ENCODE measurements at regions not wholly inside any gene's neighbourhood (a gene's known extent, or its start where the extent isn't known, plus 50 kb on each side); places are given as distances from the start of the nearest gene placed in this dataset.

GRCh38 chr2:52107124-52107523 is 1075.2 kb upstream of the NRXN1 start:
- H3F3A ChIP-seq (ENCODE audit: insufficient read depth, low read length), result no peaks in the 10 kb centered on the region
- no peak overlapping the region for H3K4me3 ChIP-seq (ENCODE audit: low read length)
- no peaks in the 10 kb centered on the region for H3K4me1 ChIP-seq (ENCODE audit: low read length)
- H3K9me2 ChIP-seq (replicated peaks; ENCODE audit: insufficient read depth, low read length), result no peaks in the 10 kb centered on the region
- no peaks in the 10 kb centered on the region for H3K79me2 ChIP-seq (ENCODE audit: low read length)
- no peak overlapping the region for H3K27ac ChIP-seq (ENCODE audit: low read length)
- no peaks in the 10 kb centered on the region for H3K36me3 ChIP-seq (replicated peaks; ENCODE audit: insufficient read depth, low read length)
- no peak overlapping the region for H2AFZ ChIP-seq (ENCODE audit: low read length)
- no peaks in the 10 kb centered on the region for H3K9me3 ChIP-seq (replicated peaks; ENCODE audit: insufficient read depth, low read length)
- no peak for DNase-seq
- no peaks in the 10 kb centered on the region for H4K20me1 ChIP-seq (ENCODE audit: insufficient read depth, low read length)
- TF ChIP-seq CTCF (IDR thresholded peaks at IDR 0.05; ENCODE audit: low read length) (no peak), EZH2 (optimal IDR thresholded peaks at IDR 0.05; ENCODE audit: low read depth, low read length) (no peak), EZH2phosphoT487 (IDR thresholded peaks at IDR 0.05; ENCODE audit: low read length) (no peak)
- H3K27me3 ChIP-seq (replicated peaks; ENCODE audit: insufficient read depth, low read length), result no peaks in the 10 kb centered on the region
- no peak overlapping the region for H3K4me2 ChIP-seq (ENCODE audit: low read depth, low read length)
- no peak overlapping the region for H3K9ac ChIP-seq (ENCODE audit: low read length)

GRCh38 chr2:52097071-52097470 is 1065.1 kb upstream of the NRXN1 start:
- H3K9me3 ChIP-seq (replicated peaks; ENCODE audit: insufficient read depth, low read length), result no peaks in the 10 kb centered on the region
- no peaks in the 10 kb centered on the region for H3K27me3 ChIP-seq (replicated peaks; ENCODE audit: insufficient read depth, low read length)
- no peaks in the 10 kb centered on the region for H3K36me3 ChIP-seq (replicated peaks; ENCODE audit: insufficient read depth, low read length)
- H3K79me2 ChIP-seq (ENCODE audit: low read length), result no peaks in the 10 kb centered on the region
- H3K4me2 ChIP-seq (ENCODE audit: low read depth, low read length), result no peak overlapping the region
- H3K9me2 ChIP-seq (replicated peaks; ENCODE audit: insufficient read depth, low read length), result no peaks in the 10 kb centered on the region
- H3K4me1 ChIP-seq (ENCODE audit: low read length), result no peaks in the 10 kb centered on the region
- H3K4me3 ChIP-seq (ENCODE audit: low read length), result no peak overlapping the region
- no peak for DNase-seq
- no peak overlapping the region for H3K27ac ChIP-seq (ENCODE audit: low read length)
- no peaks in the 10 kb centered on the region for H3F3A ChIP-seq (ENCODE audit: insufficient read depth, low read length)
- H3K9ac ChIP-seq (ENCODE audit: low read length), result no peak overlapping the region
- H4K20me1 ChIP-seq (ENCODE audit: insufficient read depth, low read length), result no peaks in the 10 kb centered on the region
- no peak overlapping the region for H2AFZ ChIP-seq (ENCODE audit: low read length)
- no peak for TF ChIP-seq EZH2phosphoT487 (IDR thresholded peaks at IDR 0.05; ENCODE audit: low read length)
- TF ChIP-seq EZH2 (optimal IDR thresholded peaks at IDR 0.05; ENCODE audit: low read depth, low read length), result no peak
- no peak for TF ChIP-seq CTCF (IDR thresholded peaks at IDR 0.05; ENCODE audit: low read length)

- Histone ChIP-seq H3K4me2 (ENCODE audit: low read depth, low read length) (no peak overlapping the region), H3K9me3 (replicated peaks; ENCODE audit: insufficient read depth, low read length) (no peaks in the 10 kb centered on the region), H3K79me2 (ENCODE audit: low read length) (no peaks in the 10 kb centered on the region), H3K27ac (ENCODE audit: low read length) (no peak overlapping the region), H3K27me3 (replicated peaks; ENCODE audit: insufficient read depth, low read length) (no peaks in the 10 kb centered on the region), H3K9me2 (replicated peaks; ENCODE audit: insufficient read depth, low read length) (no peaks in the 10 kb centered on the region), H2AFZ (ENCODE audit: low read length) (no peak overlapping the region), H3F3A (ENCODE audit: insufficient read depth, low read length) (no peaks in the 10 kb centered on the region), H3K9ac (ENCODE audit: low read length) (no peak overlapping the region), H3K4me3 (ENCODE audit: low read length) (no peak overlapping the region), H4K20me1 (ENCODE audit: insufficient read depth, low read length) (no peaks in the 10 kb centered on the region), H3K36me3 (replicated peaks; ENCODE audit: insufficient read depth, low read length) (no peaks in the 10 kb centered on the region), H3K4me1 (ENCODE audit: low read length) (no peaks in the 10 kb centered on the region)
- TF ChIP-seq EZH2 (optimal IDR thresholded peaks at IDR 0.05; ENCODE audit: low read depth, low read length) (no peak), CTCF (IDR thresholded peaks at IDR 0.05; ENCODE audit: low read length) (no peak)
- no peak for DNase-seq
Measured at GRCh38 chr2:52084759-52085158, 1052.8 kb upstream of the NRXN1 start.
